Fibroblast of lung (primary cell): ENCODE measurements at regions not wholly inside any gene's neighbourhood (a gene's known extent, or its start where the extent isn't known, plus 50 kb on each side); places are given as distances from the start of the nearest gene placed in this dataset.

Experiments used
- DNase-seq, 2 donors: peaks; one replicate each; pipeline versions ENCODE4 v3.0.0 to v3.0.0-alpha.2; 2010; ENCODE audit warnings: low read depth in 2 of 2
- H2AFZ ChIP-seq: 2 replicates; pipeline ENCODE4 v1.5.1; 2012; ENCODE audit warnings: low read length, control low read depth, inconsistent platforms
- H3K27ac ChIP-seq: 2 replicates; pipeline ENCODE4 v1.5.1; 2011; ENCODE audit warnings: low read length, control low read depth; ENCODE audit not compliant: insufficient read depth
- H3K27me3 ChIP-seq: 2 replicates; pipeline ENCODE4 v1.5.1; 2011; ENCODE audit warnings: mild to moderate bottlenecking, low read length; ENCODE audit not compliant: control insufficient read depth, insufficient read depth
- H3K36me3 ChIP-seq: 2 replicates; pipeline ENCODE4 v1.5.1; 2011; ENCODE audit warnings: low read length; ENCODE audit not compliant: control insufficient read depth, insufficient read depth
- H3K4me1 ChIP-seq: 2 replicates; pipeline ENCODE4 v1.5.1; 2011; ENCODE audit warnings: low read length; ENCODE audit not compliant: control insufficient read depth, insufficient read depth; ENCODE audit errors: extremely low read depth
- H3K4me2 ChIP-seq: 2 replicates; pipeline ENCODE4 v1.5.1; 2011; ENCODE audit warnings: low read length, control low read depth; ENCODE audit not compliant: insufficient read depth; ENCODE audit errors: extremely low read depth
- H3K4me3 ChIP-seq, 4 experiments: fragments of 200-600 bp in 1 of 4; sonication (generic) in 1 of 4; replicated peaks in 1 of 4; 2 replicates each; pipeline ENCODE4 v1.5.1; 2011 to 2016; ENCODE audit warnings: low read length in 4 of 4, low read depth in 3 of 4, mild to moderate bottlenecking in 3 of 4, control low read depth in 2 of 4, inconsistent platforms in 1 of 4, mixed read lengths in 1 of 4; ENCODE audit not compliant: insufficient read depth in 1 of 4; ENCODE audit errors: control extremely low read depth in 1 of 4
- H3K79me2 ChIP-seq: 2 replicates; pipeline ENCODE4 v1.5.1; 2012; ENCODE audit warnings: mild to moderate bottlenecking, low read length, inconsistent platforms; ENCODE audit not compliant: control insufficient read depth, insufficient read depth
- H3K9ac ChIP-seq: 2 replicates; pipeline ENCODE4 v1.5.1; 2011; ENCODE audit warnings: mild to moderate bottlenecking, low read length, control low read depth; ENCODE audit not compliant: insufficient read depth
- H3K9me3 ChIP-seq: 2 replicates; pipeline ENCODE4 v1.5.1; 2012; ENCODE audit warnings: low read depth, low read length; ENCODE audit not compliant: control insufficient read depth, insufficient read depth
- H4K20me1 ChIP-seq: 2 replicates; pipeline ENCODE4 v1.5.1; 2011; ENCODE audit warnings: low read length; ENCODE audit not compliant: control insufficient read depth, insufficient read depth; ENCODE audit errors: extremely low read depth
- CTCF ChIP-seq, 2 donors: IDR thresholded peaks in 1 of 2; conservative IDR thresholded peaks in 1 of 2; 1 replicate in 1 of 2; 2 replicates in 1 of 2; pipeline ENCODE4 v1.5.1; 2011 to 2012; ENCODE audit warnings: low read length in 2 of 2, control low read depth in 1 of 2, inconsistent platforms in 1 of 2, low read depth in 1 of 2, mild to moderate bottlenecking in 1 of 2
- EZH2 ChIP-seq: IDR thresholded peaks from 2 replicates; pipeline ENCODE4 v1.5.1; 2012; ENCODE audit warnings: low read length, control low read depth, mild to moderate bottlenecking; ENCODE audit errors: missing control alignments

DNA sequence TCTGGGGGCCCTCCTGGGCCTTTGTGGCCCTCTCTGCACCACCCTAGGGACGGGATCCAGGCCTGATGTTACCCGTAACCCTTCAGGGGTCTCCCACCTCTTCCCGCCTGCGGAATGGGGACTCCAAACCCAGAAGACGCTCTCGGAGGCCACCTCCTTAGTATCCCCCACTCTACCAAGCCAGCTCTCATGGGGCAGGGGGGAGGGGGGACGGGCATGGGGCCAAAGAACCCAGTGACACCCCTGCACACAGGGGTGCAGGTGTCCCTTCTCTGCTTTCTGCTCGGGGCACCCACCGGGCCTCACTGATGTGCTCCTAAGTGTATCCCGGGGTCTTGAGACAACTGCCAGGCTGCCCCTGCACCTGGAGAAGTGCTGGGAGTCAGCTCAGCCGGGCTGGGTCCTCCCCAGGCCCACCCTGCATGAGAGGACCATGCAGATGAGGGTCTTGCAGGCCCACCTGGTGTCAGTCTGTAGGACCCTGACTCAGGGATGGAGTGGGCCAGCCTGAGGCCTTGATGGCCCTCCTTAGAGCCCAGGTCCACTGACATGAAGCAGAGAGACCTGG, 176.9 kb downstream of the IGLL1 start:
- Histone ChIP-seq H4K20me1 (no peaks in the 10 kb centered on the region), H3K27ac (no peak overlapping the region), H3K9ac (no peak overlapping the region), H3K9me3 (no peaks in the 10 kb centered on the region), H2AFZ (no peak overlapping the region), H3K27me3 (no peaks in the 10 kb centered on the region), H3K4me1 (no peaks in the 10 kb centered on the region), H3K79me2 (no peaks in the 10 kb centered on the region), H3K4me2 (no peak overlapping the region), H3K4me3 (no peak overlapping the region), H3K36me3 (no peaks in the 10 kb centered on the region)
- DNase-seq = no peak
- TF ChIP-seq CTCF (conservative IDR thresholded peaks at IDR 0.05 in 1 of 2, IDR thresholded peaks at IDR 0.05 in 1 of 2; ENCODE audit: low read depth in 1 of 2, low read length in 2 of 2) = no peak
- TF ChIP-seq EZH2 = no peak

- Histone ChIP-seq H3K9me3 (no peaks in the 10 kb centered on the region), H2AFZ (no peak overlapping the region), H3K36me3 (no peaks in the 10 kb centered on the region), H4K20me1 (no peaks in the 10 kb centered on the region), H3K4me2 (no peak overlapping the region), H3K4me1 (no peaks in the 10 kb centered on the region), H3K27ac (no peak overlapping the region), H3K79me2 (no peaks in the 10 kb centered on the region), H3K27me3 (no peaks in the 10 kb centered on the region), H3K9ac (no peak overlapping the region), H3K4me3 (no peak overlapping the region)
- peak; percentile 21 to 55 for DNase-seq
- TF ChIP-seq EZH2 (no peak), CTCF (conservative IDR thresholded peaks at IDR 0.05 in 1 of 2, IDR thresholded peaks at IDR 0.05 in 1 of 2; ENCODE audit: low read depth in 1 of 2, low read length in 2 of 2) (peak; percentile 22 to 26)
These were observed 177.6 kb downstream of the IGLL1 start for GRCh38 chr22:23402275-23403151.

DNA sequence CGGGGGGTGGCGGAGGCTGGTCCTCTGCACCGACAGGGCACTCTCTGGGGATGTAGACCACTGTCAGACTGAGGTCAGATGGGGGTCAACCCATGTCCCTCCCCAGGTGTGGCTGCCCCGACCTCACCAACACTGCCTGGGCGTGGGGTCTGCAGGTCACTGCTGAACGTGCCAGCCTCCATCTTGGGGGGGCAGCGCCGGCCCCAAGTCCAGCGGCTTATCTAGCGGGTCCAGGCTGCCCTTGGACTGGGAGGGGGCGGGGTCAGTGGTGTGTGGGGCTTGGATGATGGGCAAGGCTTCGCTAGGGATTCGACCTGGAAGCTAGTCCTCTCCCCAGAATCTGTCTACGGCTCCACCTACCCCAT, 178.2 kb downstream of the IGLL1 start:
- H3K4me1 ChIP-seq = no peaks in the 10 kb centered on the region
- H3K79me2 ChIP-seq = no peaks in the 10 kb centered on the region
- H3K9ac ChIP-seq = no peak overlapping the region
- no peak for DNase-seq
- H3K36me3 ChIP-seq = no peaks in the 10 kb centered on the region
- no peaks in the 10 kb centered on the region for H3K9me3 ChIP-seq
- no peak for TF ChIP-seq CTCF (conservative IDR thresholded peaks at IDR 0.05 in 1 of 2, IDR thresholded peaks at IDR 0.05 in 1 of 2; ENCODE audit: low read depth in 1 of 2, low read length in 2 of 2)
- no peak for TF ChIP-seq EZH2
- H4K20me1 ChIP-seq = no peaks in the 10 kb centered on the region
- H3K4me2 ChIP-seq = no peak overlapping the region
- H3K27me3 ChIP-seq = no peaks in the 10 kb centered on the region
- H3K27ac ChIP-seq = no peak overlapping the region
- no peak overlapping the region for H2AFZ ChIP-seq
- H3K4me3 ChIP-seq = no peak overlapping the region
